PC-9 (cell line): ENCODE measurements at regions not wholly inside any gene's neighbourhood (a gene's known extent, or its start where the extent isn't known, plus 50 kb on each side); places are given as distances from the start of the nearest gene placed in this dataset.

Source experiments
- BruUV-seq: library from RNA; stranded (reverse); fragments of 400-500 nt; replicated peaks from 2 replicates; lab custom pipeline; 2021; lab: Mats Ljungman, UMichigan
- CTCF ChIA-PET: fragments of 300-600 bp; sonication (Branson Sonifier 250); formaldehyde crosslinking; loops from one replicate; lab custom pipeline; 2022; ENCODE audit warnings: antibody characterized with exemption; lab: Charles Lee
- POLR2A ChIA-PET: fragments of 300-600 bp; sonication (Branson Sonifier 250); formaldehyde crosslinking; loops from one replicate; lab custom pipeline; 2022; ENCODE audit warnings: antibody characterized with exemption; ENCODE audit not compliant: unreplicated experiment; lab: Charles Lee
- DNase-seq, 2 experiments: peaks; one replicate each; pipeline versions ENCODE4 v3.0.0 to v3.0.0-alpha.2; 2015 to 2022; ENCODE audit warnings: mixed read lengths in 1 of 2
- H2AFZ ChIP-seq: fragments of 200-600 bp; sonication (generic); 2 replicates; pipeline ENCODE4 v1.8.1; 2017; ENCODE audit warnings: antibody characterized with exemption
- H3F3A ChIP-seq: fragments of 200-600 bp; sonication (generic); 2 replicates; pipeline ENCODE4 v1.8.1; 2017; ENCODE audit warnings: antibody characterized with exemption, mild to moderate bottlenecking, low read depth; ENCODE audit not compliant: insufficient read depth
- H3K27ac ChIP-seq: fragments of 200-600 bp; sonication (generic); 2 replicates; pipeline ENCODE4 v1.6.1; 2016; ENCODE audit warnings: mixed run types
- H3K27me3 ChIP-seq: fragments of 200-600 bp; sonication (generic); 2 replicates; pipeline ENCODE4 v1.6.1; 2016; ENCODE audit warnings: low read depth, mixed run types; ENCODE audit not compliant: insufficient read depth
- H3K36me3 ChIP-seq: fragments of 200-600 bp; sonication (generic); 2 replicates; pipeline ENCODE4 v1.6.1; 2016; ENCODE audit warnings: low read depth, mixed run types
- H3K4me1 ChIP-seq: fragments of 200-600 bp; sonication (generic); replicated peaks from 2 replicates; pipeline ENCODE4 v1.6.1; 2016; ENCODE audit warnings: mixed run types; ENCODE audit not compliant: insufficient read depth
- H3K4me2 ChIP-seq: fragments of 200-600 bp; sonication (generic); 2 replicates; pipeline ENCODE4 v1.6.1; 2017; ENCODE audit warnings: mixed run types
- H3K4me3 ChIP-seq: fragments of 200-600 bp; sonication (generic); 2 replicates; pipeline ENCODE4 v1.6.1; 2016; ENCODE audit warnings: mixed run types
- H3K79me2 ChIP-seq: fragments of 200-600 bp; sonication (generic); 2 replicates; pipeline ENCODE4 v1.6.1; 2017; ENCODE audit warnings: low read depth, mixed run types
- H3K9me2 ChIP-seq: fragments of 200-600 bp; sonication (generic); 2 replicates; pipeline ENCODE4 v1.8.1; 2017; ENCODE audit warnings: mild to moderate bottlenecking; ENCODE audit not compliant: insufficient read depth
- H3K9me3 ChIP-seq: fragments of 200-600 bp; sonication (generic); 2 replicates; pipeline ENCODE4 v1.8.1; 2016; ENCODE audit warnings: low read depth; ENCODE audit not compliant: insufficient read depth
- H4K20me1 ChIP-seq: fragments of 200-600 bp; sonication (generic); 2 replicates; pipeline ENCODE4 v1.8.1; 2017; ENCODE audit not compliant: insufficient read depth
- EZH2 ChIP-seq: fragments of 200-600 bp; sonication (generic); IDR thresholded peaks from 2 replicates; pipeline ENCODE4 v1.8.0; 2017; ENCODE audit warnings: antibody characterized with exemption, low read depth
- intact Hi-C: fragments of 100-400 bp; cut with micrococcal nuclease; formaldehyde crosslinking; loops from one replicate; pipeline ENCODE4 v1.10.0; 2022; ENCODE audit not compliant: unreplicated experiment
- TF ChIP-seq, protein P1 (sequence below): fragments of 200-600 bp; sonication (generic); conservative IDR thresholded peaks from 2 replicates; pipeline ENCODE4 v1.6.1; 2017; ENCODE audit warnings: mixed run types, antibody characterized with exemption, mild to moderate bottlenecking, moderate library complexity

- H3K9me2 ChIP-seq = no peaks in the 10 kb centered on the region
- no peaks in the 10 kb centered on the region for H3F3A ChIP-seq
- DNase-seq = no peak
- BruUV-seq = no TSS peak
- no peaks in the 10 kb centered on the region for H4K20me1 ChIP-seq
- intact Hi-C loops = no loop called here
- no peaks in the 10 kb centered on the region for H3K36me3 ChIP-seq
- H3K27ac ChIP-seq = no peak overlapping the region
- TF ChIP-seq, protein P1, sequence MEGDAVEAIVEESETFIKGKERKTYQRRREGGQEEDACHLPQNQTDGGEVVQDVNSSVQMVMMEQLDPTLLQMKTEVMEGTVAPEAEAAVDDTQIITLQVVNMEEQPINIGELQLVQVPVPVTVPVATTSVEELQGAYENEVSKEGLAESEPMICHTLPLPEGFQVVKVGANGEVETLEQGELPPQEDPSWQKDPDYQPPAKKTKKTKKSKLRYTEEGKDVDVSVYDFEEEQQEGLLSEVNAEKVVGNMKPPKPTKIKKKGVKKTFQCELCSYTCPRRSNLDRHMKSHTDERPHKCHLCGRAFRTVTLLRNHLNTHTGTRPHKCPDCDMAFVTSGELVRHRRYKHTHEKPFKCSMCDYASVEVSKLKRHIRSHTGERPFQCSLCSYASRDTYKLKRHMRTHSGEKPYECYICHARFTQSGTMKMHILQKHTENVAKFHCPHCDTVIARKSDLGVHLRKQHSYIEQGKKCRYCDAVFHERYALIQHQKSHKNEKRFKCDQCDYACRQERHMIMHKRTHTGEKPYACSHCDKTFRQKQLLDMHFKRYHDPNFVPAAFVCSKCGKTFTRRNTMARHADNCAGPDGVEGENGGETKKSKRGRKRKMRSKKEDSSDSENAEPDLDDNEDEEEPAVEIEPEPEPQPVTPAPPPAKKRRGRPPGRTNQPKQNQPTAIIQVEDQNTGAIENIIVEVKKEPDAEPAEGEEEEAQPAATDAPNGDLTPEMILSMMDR = no peak
- no peak for TF ChIP-seq EZH2
- ChIA-PET CTCF (no interaction called here), POLR2A (no interaction called here)
- no peaks in the 10 kb centered on the region for H3K9me3 ChIP-seq
- peaks cover 10% of the 10 kb centered on the region; the same call in 1 of the 2 replicates for H3K27me3 ChIP-seq
- no peak overlapping the region for H3K4me2 ChIP-seq
- H2AFZ ChIP-seq = no peak overlapping the region
- no peak overlapping the region for H3K4me3 ChIP-seq
- no peaks in the 10 kb centered on the region for H3K4me1 ChIP-seq
- H3K79me2 ChIP-seq = no peaks in the 10 kb centered on the region
Observed at GRCh38 chr10:15990535-15991129, 130.3 kb upstream of the MINDY3 start.

DNA sequence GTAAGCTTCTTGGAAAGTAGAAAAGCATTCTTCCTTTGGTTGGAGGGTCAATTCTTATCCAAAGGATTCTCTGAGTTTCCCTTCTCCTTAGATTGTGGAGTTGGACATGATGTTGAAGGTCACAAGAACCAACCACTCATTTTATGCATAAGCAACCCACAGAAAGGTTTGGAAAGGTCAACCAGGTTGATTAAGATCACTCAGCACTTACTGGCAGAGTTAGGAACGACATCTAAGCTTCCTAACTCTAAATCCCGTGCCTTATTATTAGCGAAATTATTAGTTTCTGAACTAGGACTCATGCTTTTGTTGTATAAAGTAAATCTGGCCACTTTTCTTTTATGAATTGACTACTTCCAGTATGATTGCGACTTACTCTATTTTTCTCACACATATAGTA lies 137.0 kb upstream of the MINDY3 start:
- Histone ChIP-seq H3K27me3 (no peaks in the 10 kb centered on the region), H4K20me1 (no peaks in the 10 kb centered on the region), H3K9me3 (no peaks in the 10 kb centered on the region), H3F3A (no peaks in the 10 kb centered on the region), H3K79me2 (no peaks in the 10 kb centered on the region), H3K9me2 (no peaks in the 10 kb centered on the region), H3K36me3 (no peaks in the 10 kb centered on the region), H3K4me1 (no peaks in the 10 kb centered on the region), H2AFZ (no peak overlapping the region), H3K4me2 (no peak overlapping the region), H3K27ac (no peak overlapping the region), H3K4me3 (no peak overlapping the region)
- BruUV-seq = no TSS peak
- TF ChIP-seq EZH2 = no peak
- TF ChIP-seq, protein P1 = no peak
- intact Hi-C loops = no loop called here
- no peak for DNase-seq
- POLR2A ChIA-PET = no interaction called here
- CTCF ChIA-PET = no interaction called here

DNA sequence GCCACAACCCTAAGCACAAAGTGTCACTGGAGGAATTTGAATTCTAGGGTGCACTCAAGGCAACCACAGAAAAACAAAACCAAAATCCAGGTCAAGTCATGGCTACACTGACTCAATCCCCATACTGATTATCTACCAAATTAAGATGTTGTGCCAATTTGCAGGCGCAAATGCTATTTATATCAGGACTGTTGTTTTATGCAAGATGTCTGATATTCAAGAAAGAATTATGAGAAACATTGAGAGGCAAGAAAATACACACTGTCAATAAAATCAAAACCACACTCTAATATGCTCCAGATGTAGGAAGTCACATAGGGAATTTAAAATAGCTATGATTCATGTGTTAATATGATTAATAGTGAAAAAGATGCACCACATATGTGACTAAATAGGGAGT lies 141.3 kb upstream of the MINDY3 start:
- no peak for TF ChIP-seq EZH2
- TF ChIP-seq, protein P1 = no peak
- CTCF ChIA-PET = no interaction called here

More for the DNA sequence above, 141.3 kb upstream of the MINDY3 start:
- H3K4me2 ChIP-seq = no peak overlapping the region
- no peaks in the 10 kb centered on the region for H3K4me1 ChIP-seq
- no peak overlapping the region for H3K4me3 ChIP-seq
- H3K9me2 ChIP-seq = no peaks in the 10 kb centered on the region
- H3K27me3 ChIP-seq = no peaks in the 10 kb centered on the region
- no peak overlapping the region for H3K27ac ChIP-seq
- POLR2A ChIA-PET = no interaction called here
- H3K9me3 ChIP-seq = no peaks in the 10 kb centered on the region
- H2AFZ ChIP-seq = no peak overlapping the region
- no TSS peak for BruUV-seq
- H3K36me3 ChIP-seq = no peaks in the 10 kb centered on the region
- H4K20me1 ChIP-seq = no peaks in the 10 kb centered on the region
- DNase-seq = no peak
- H3F3A ChIP-seq = no peaks in the 10 kb centered on the region
- no peaks in the 10 kb centered on the region for H3K79me2 ChIP-seq
- intact Hi-C loops = no loop called here
